Liver (tissue), 8 donors: ENCODE measurements at regions not wholly inside any gene's neighbourhood (a gene's known extent, or its start where the extent isn't known, plus 50 kb on each side); places are given as distances from the start of the nearest gene placed in this dataset.

Experiments used
- DNase-seq: peaks from one replicate; pipeline ENCODE4 v3.0.0-alpha.2; 2017; ENCODE audit warnings: low spot score
- H3K27ac ChIP-seq, 2 donors: one replicate each; pipeline ENCODE4 v1.7.0; 2013; ENCODE audit warnings: inconsistent platforms in 2 of 2, low read length in 2 of 2, control low read depth in 1 of 2, low read depth in 1 of 2, mild to moderate bottlenecking in 1 of 2
- H3K27me3 ChIP-seq, 4 donors: one replicate each; pipeline versions ENCODE4 v1.6.1 to v1.7.0; 2013; ENCODE audit warnings: low read length in 3 of 4, inconsistent platforms in 1 of 4, mild to moderate bottlenecking in 1 of 4, moderate library complexity in 1 of 4; ENCODE audit not compliant: control insufficient read depth in 4 of 4, insufficient read depth in 4 of 4
- H3K36me3 ChIP-seq, 4 donors: one replicate each; pipeline versions ENCODE4 v1.6.1 to v1.7.0; 2013; ENCODE audit warnings: low read length in 3 of 4, mild to moderate bottlenecking in 3 of 4, low read depth in 1 of 4, moderate library complexity in 1 of 4; ENCODE audit not compliant: control insufficient read depth in 4 of 4, insufficient read depth in 3 of 4
- H3K4me1 ChIP-seq, 4 donors: one replicate each; pipeline versions ENCODE4 v1.6.1 to v1.7.0; 2013; ENCODE audit warnings: low read length in 3 of 4, mild to moderate bottlenecking in 3 of 4, moderate library complexity in 1 of 4; ENCODE audit not compliant: control insufficient read depth in 4 of 4, insufficient read depth in 4 of 4
- H3K4me3 ChIP-seq, 3 donors: one replicate each; pipeline versions ENCODE4 v1.6.1 to v1.7.0; 2013; ENCODE audit warnings: low read length in 3 of 3, control low read depth in 1 of 3, low read depth in 1 of 3, mild to moderate bottlenecking in 1 of 3
- H3K9ac ChIP-seq, 2 donors: one replicate each; pipeline ENCODE4 v1.7.0; 2013; ENCODE audit warnings: low read length in 2 of 2, mild to moderate bottlenecking in 2 of 2, moderate library complexity in 2 of 2, control low read depth in 1 of 2, low read depth in 1 of 2
- H3K9me3 ChIP-seq, 4 donors: one replicate each; pipeline versions ENCODE4 v1.6.1 to v1.7.0; 2013; ENCODE audit warnings: low read length in 3 of 4; ENCODE audit not compliant: control insufficient read depth in 4 of 4
- EGR1 ChIP-seq, 2 donors: IDR thresholded peaks; 2 replicates each; pipeline ENCODE4 v1.6.1; 2016 to 2018; ENCODE audit warnings: antibody characterized with exemption in 2 of 2, low read depth in 2 of 2
- FOXA1 ChIP-seq: IDR thresholded peaks from 2 replicates; pipeline ENCODE4 v1.6.1; 2016; ENCODE audit warnings: antibody characterized with exemption
- FOXA2 ChIP-seq: IDR thresholded peaks from 2 replicates; pipeline ENCODE4 v1.6.1; 2016; ENCODE audit warnings: antibody characterized with exemption
- GABPA ChIP-seq, 2 donors: IDR thresholded peaks in 1 of 2; conservative IDR thresholded peaks in 1 of 2; 2 replicates each; pipeline ENCODE4 v1.6.1; 2016; ENCODE audit warnings: antibody characterized with exemption in 2 of 2, mild to moderate bottlenecking in 1 of 2, moderate library complexity in 1 of 2
- HNF4A ChIP-seq, 2 donors: conservative IDR thresholded peaks; 2 replicates each; pipeline ENCODE4 v1.6.1; 2016; ENCODE audit warnings: antibody characterized with exemption in 2 of 2, mild to moderate bottlenecking in 2 of 2
- NR2F2 ChIP-seq: IDR thresholded peaks from 2 replicates; pipeline ENCODE4 v1.6.1; 2016; ENCODE audit warnings: antibody characterized with exemption
- RAD21 ChIP-seq, 2 donors: IDR thresholded peaks; 2 replicates each; pipeline ENCODE4 v1.6.1; 2016; ENCODE audit warnings: antibody characterized with exemption in 2 of 2, mild to moderate bottlenecking in 2 of 2
- RXRA ChIP-seq, 2 donors: IDR thresholded peaks; 2 replicates each; pipeline ENCODE4 v1.6.1; 2017 to 2018; ENCODE audit warnings: antibody characterized with exemption in 2 of 2, mild to moderate bottlenecking in 1 of 2
- SP1 ChIP-seq: IDR thresholded peaks from 2 replicates; pipeline ENCODE4 v1.6.1; 2018; ENCODE audit warnings: antibody characterized with exemption, mild to moderate bottlenecking
- TAF1 ChIP-seq: conservative IDR thresholded peaks from 2 replicates; pipeline ENCODE4 v1.6.1; 2016; ENCODE audit warnings: antibody characterized with exemption, mild to moderate bottlenecking
- YY1 ChIP-seq: IDR thresholded peaks from 2 replicates; pipeline ENCODE4 v1.6.1; 2016; ENCODE audit warnings: antibody characterized with exemption, mild to moderate bottlenecking
- WGBS: extraction: QIAGEN DNeasy Blood & Tissue Kit; methylation state at CpG from one replicate; pipeline ENCODE4 v1.1.7; 2013; 5-methylcytosine and 5-hydroxymethylcytosine counted together
- TF ChIP-seq, protein P1 (sequence below): fragments of 150-350 bp; IDR thresholded peaks from 2 replicates; pipeline ENCODE4 v1.5.1; 2017; ENCODE audit warnings: improper control_type of control experiment, low read depth, low read length; ENCODE audit not compliant: missing input control
- TF ChIP-seq, protein P2 (sequence below): IDR thresholded peaks from 2 replicates; pipeline ENCODE4 v1.6.1; 2016; ENCODE audit warnings: antibody characterized with exemption
- TF ChIP-seq, protein P3 (sequence below): IDR thresholded peaks from 2 replicates; pipeline ENCODE4 v1.6.1; 2016; ENCODE audit warnings: antibody characterized with exemption
- TF ChIP-seq, protein P4 (sequence below): IDR thresholded peaks from 2 replicates; pipeline ENCODE4 v1.6.1; 2016; ENCODE audit warnings: antibody characterized with exemption, mild to moderate bottlenecking
- donor health status: healthy.
- donor health status: healthy.
- donor health status: healthy.
- donor health status: healthy.
- donor health status: healthy.

DNA sequence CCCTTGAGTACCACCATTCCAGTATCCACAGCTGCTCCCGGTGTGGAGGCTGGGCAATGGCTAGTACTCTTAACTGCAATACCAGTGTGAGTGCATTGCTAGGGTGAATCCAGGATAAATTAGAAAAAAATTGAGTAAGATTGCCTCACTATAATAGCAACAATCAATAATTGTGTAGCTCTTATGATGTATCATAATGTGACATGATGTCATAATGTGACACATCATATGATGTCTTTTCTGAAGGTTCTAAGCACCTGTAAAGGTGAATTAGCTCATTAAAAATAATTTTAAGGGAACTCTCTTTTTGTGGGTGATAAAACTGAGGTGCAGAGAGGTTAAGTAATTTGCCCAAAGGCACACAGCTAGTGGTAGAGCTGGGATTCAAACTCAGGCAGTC lies 424.4 kb downstream of the HLX start:
- 38% methylated on average over 1 of the region's 1 CpG for WGBS
- TF ChIP-seq FOXA2 (no peak), SP1 (no peak), RXRA (IDR thresholded peaks at IDR 0.05) (no peak), NR2F2 (no peak), FOXA1 (no peak), TAF1 (no peak), HNF4A (conservative IDR thresholded peaks at IDR 0.05) (no peak), EGR1 (IDR thresholded peaks at IDR 0.05; ENCODE audit: low read depth in 2 of 2) (no peak)
- TF ChIP-seq, protein P1, sequence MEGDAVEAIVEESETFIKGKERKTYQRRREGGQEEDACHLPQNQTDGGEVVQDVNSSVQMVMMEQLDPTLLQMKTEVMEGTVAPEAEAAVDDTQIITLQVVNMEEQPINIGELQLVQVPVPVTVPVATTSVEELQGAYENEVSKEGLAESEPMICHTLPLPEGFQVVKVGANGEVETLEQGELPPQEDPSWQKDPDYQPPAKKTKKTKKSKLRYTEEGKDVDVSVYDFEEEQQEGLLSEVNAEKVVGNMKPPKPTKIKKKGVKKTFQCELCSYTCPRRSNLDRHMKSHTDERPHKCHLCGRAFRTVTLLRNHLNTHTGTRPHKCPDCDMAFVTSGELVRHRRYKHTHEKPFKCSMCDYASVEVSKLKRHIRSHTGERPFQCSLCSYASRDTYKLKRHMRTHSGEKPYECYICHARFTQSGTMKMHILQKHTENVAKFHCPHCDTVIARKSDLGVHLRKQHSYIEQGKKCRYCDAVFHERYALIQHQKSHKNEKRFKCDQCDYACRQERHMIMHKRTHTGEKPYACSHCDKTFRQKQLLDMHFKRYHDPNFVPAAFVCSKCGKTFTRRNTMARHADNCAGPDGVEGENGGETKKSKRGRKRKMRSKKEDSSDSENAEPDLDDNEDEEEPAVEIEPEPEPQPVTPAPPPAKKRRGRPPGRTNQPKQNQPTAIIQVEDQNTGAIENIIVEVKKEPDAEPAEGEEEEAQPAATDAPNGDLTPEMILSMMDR = no peak
- TF ChIP-seq, protein P2, sequence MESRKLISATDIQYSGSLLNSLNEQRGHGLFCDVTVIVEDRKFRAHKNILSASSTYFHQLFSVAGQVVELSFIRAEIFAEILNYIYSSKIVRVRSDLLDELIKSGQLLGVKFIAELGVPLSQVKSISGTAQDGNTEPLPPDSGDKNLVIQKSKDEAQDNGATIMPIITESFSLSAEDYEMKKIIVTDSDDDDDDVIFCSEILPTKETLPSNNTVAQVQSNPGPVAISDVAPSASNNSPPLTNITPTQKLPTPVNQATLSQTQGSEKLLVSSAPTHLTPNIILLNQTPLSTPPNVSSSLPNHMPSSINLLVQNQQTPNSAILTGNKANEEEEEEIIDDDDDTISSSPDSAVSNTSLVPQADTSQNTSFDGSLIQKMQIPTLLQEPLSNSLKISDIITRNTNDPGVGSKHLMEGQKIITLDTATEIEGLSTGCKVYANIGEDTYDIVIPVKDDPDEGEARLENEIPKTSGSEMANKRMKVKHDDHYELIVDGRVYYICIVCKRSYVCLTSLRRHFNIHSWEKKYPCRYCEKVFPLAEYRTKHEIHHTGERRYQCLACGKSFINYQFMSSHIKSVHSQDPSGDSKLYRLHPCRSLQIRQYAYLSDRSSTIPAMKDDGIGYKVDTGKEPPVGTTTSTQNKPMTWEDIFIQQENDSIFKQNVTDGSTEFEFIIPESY = no peak
- TF ChIP-seq, protein P3, sequence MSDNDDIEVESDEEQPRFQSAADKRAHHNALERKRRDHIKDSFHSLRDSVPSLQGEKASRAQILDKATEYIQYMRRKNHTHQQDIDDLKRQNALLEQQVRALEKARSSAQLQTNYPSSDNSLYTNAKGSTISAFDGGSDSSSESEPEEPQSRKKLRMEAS = no peak
- no peaks in the 10 kb centered on the region for H3K27me3 ChIP-seq
- no peak overlapping the region for H3K4me3 ChIP-seq
- H3K27ac ChIP-seq = no peak overlapping the region
- no peak overlapping the region for H3K9ac ChIP-seq
- no peaks in the 10 kb centered on the region for H3K36me3 ChIP-seq
- H3K4me1 ChIP-seq = peaks cover 0 to 20% (median 10%) of the 10 kb centered on the region in 4 donors
- no peak for DNase-seq
- no peaks in the 10 kb centered on the region for H3K9me3 ChIP-seq

DNA sequence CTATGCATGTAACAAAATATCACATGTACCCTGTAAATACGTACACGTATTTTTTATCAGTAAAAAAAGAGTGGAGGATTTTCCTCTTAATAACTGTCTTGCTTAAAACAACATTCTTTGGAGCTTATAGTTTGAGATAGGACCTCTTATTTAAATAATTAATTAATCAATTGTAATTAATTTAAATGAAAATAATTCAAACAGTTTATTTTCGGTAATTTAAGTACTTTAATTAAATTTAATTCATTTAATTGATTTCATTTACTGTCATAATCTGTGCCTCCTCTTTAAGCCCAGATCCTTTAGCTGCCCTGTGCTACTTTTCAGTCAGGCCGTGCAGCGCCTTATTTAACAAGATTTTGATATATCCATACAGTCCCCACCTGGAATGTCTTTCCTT lies 427.0 kb downstream of the HLX start:
- TF ChIP-seq TAF1 = no peak
- TF ChIP-seq HNF4A (conservative IDR thresholded peaks at IDR 0.05) = no peak
- TF ChIP-seq, protein P4, sequence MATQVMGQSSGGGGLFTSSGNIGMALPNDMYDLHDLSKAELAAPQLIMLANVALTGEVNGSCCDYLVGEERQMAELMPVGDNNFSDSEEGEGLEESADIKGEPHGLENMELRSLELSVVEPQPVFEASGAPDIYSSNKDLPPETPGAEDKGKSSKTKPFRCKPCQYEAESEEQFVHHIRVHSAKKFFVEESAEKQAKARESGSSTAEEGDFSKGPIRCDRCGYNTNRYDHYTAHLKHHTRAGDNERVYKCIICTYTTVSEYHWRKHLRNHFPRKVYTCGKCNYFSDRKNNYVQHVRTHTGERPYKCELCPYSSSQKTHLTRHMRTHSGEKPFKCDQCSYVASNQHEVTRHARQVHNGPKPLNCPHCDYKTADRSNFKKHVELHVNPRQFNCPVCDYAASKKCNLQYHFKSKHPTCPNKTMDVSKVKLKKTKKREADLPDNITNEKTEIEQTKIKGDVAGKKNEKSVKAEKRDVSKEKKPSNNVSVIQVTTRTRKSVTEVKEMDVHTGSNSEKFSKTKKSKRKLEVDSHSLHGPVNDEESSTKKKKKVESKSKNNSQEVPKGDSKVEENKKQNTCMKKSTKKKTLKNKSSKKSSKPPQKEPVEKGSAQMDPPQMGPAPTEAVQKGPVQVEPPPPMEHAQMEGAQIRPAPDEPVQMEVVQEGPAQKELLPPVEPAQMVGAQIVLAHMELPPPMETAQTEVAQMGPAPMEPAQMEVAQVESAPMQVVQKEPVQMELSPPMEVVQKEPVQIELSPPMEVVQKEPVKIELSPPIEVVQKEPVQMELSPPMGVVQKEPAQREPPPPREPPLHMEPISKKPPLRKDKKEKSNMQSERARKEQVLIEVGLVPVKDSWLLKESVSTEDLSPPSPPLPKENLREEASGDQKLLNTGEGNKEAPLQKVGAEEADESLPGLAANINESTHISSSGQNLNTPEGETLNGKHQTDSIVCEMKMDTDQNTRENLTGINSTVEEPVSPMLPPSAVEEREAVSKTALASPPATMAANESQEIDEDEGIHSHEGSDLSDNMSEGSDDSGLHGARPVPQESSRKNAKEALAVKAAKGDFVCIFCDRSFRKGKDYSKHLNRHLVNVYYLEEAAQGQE = no peak
- TF ChIP-seq SP1 = no peak
- no peak for TF ChIP-seq RAD21 (IDR thresholded peaks at IDR 0.05)
- TF ChIP-seq GABPA (IDR thresholded peaks at IDR 0.05 in 1 of 2, conservative IDR thresholded peaks at IDR 0.05 in 1 of 2) = no peak
- TF ChIP-seq, protein P2 = no peak
- no peak for TF ChIP-seq YY1
- no peak for TF ChIP-seq FOXA2
- Histone ChIP-seq H3K36me3 (no peaks in the 10 kb centered on the region), H3K4me3 (no peak overlapping the region), H3K9me3 (peaks cover 0 to 4% (median 0%) of the 10 kb centered on the region in 4 donors), H3K27me3 (no peaks in the 10 kb centered on the region), H3K9ac (no peak overlapping the region), H3K27ac (no peak overlapping the region), H3K4me1 (peaks cover 0 to 20% (median 10%) of the 10 kb centered on the region in 4 donors)
- no peak for DNase-seq
- WGBS = 96% methylated on average over 5 of the region's 5 CpGs
